SU-DHL-6 (cell line): ENCODE measurements at regions not wholly inside any gene's neighbourhood (a gene's known extent, or its start where the extent isn't known, plus 50 kb on each side); places are given as distances from the start of the nearest gene placed in this dataset.

Source experiments
- H2AFZ ChIP-seq: fragments of 200-600 bp; sonication (generic); 2 replicates; pipeline ENCODE4 v1.6.1; 2014; ENCODE audit warnings: low read depth, mild to moderate bottlenecking, moderate library complexity, mixed read lengths, antibody characterized with exemption, low read length; ENCODE audit not compliant: severe bottlenecking
- H3F3A ChIP-seq: fragments of 200-600 bp; shearing (Covaris generic); 2 replicates; pipeline ENCODE4 v1.6.0; 2016; ENCODE audit warnings: antibody characterized with exemption, mild to moderate bottlenecking; ENCODE audit not compliant: insufficient read depth
- H3K27ac ChIP-seq: fragments of 200-600 bp; sonication (generic); 2 replicates; pipeline ENCODE4 v1.5.1; 2016; ENCODE audit warnings: low read depth, mild to moderate bottlenecking, low read length, moderate library complexity, mixed read lengths
- H3K27me3 ChIP-seq: fragments of 200-600 bp; sonication (generic), shearing (Covaris generic); 2 replicates; pipeline ENCODE4 v1.6.0; 2014; ENCODE audit warnings: mild to moderate bottlenecking, low read length
- H3K36me3 ChIP-seq: fragments of 200-600 bp; sonication (generic); 2 replicates; pipeline ENCODE4 v1.6.1; 2014; ENCODE audit warnings: mild to moderate bottlenecking, low read length, mixed read lengths
- H3K4me2 ChIP-seq: fragments of 300-600, 200-600 bp; shearing (Covaris generic), sonication (generic); 2 replicates; pipeline ENCODE4 v1.6.0; 2014; ENCODE audit warnings: low read length, low read depth, mild to moderate bottlenecking; ENCODE audit not compliant: poor library complexity, severe bottlenecking
- H3K4me3 ChIP-seq: fragments of 200-600 bp; sonication (generic); 2 replicates; pipeline ENCODE4 v1.5.1; 2014; ENCODE audit warnings: antibody characterized with exemption, low read length, mild to moderate bottlenecking, mixed read lengths; ENCODE audit not compliant: insufficient read depth, poor library complexity, severe bottlenecking
- H3K79me2 ChIP-seq: fragments of 200-600 bp; sonication (generic); 2 replicates; pipeline ENCODE4 v1.6.1; 2014; ENCODE audit warnings: mild to moderate bottlenecking, low read length, moderate library complexity; ENCODE audit not compliant: insufficient read depth
- H3K9ac ChIP-seq: fragments of 200-600 bp; sonication (generic); 2 replicates; pipeline ENCODE4 v1.7.0; 2014; ENCODE audit warnings: mild to moderate bottlenecking, low read length
- H3K9me2 ChIP-seq: fragments of 200-600 bp; sonication (generic); replicated peaks from 2 replicates; pipeline ENCODE4 v1.6.1; 2014; ENCODE audit warnings: low read length; ENCODE audit not compliant: insufficient read depth
- H3K9me3 ChIP-seq: fragments of 200-600 bp; sonication (generic); 2 replicates; pipeline ENCODE4 v1.6.1; 2014; ENCODE audit warnings: low read length, mixed read lengths; ENCODE audit not compliant: insufficient read depth
- H4K20me1 ChIP-seq: fragments of 200-600 bp; sonication (generic); 2 replicates; pipeline ENCODE4 v1.6.1; 2014; ENCODE audit warnings: low read depth, mild to moderate bottlenecking, antibody characterized with exemption, low read length, moderate library complexity, mixed read lengths
- CTCF ChIP-seq: fragments of 200-600 bp; sonication (generic); IDR thresholded peaks from one replicate; pipeline ENCODE4 v1.5.1; 2017; ENCODE audit warnings: antibody characterized with exemption, mild to moderate bottlenecking, low read length, moderate library complexity; ENCODE audit not compliant: insufficient read depth, poor library complexity, severe bottlenecking
- EZH2phosphoT487 ChIP-seq: fragments of 200-600 bp; sonication (generic), shearing (Covaris generic); conservative IDR thresholded peaks from 2 replicates; pipeline ENCODE4 v1.6.1; 2018; ENCODE audit warnings: mild to moderate bottlenecking, antibody characterized with exemption, low read length, moderate library complexity, mixed read lengths

GRCh38 chr1:54488065-54488750, 59.8 kb upstream of the ACOT11 start:
- Histone ChIP-seq H3K4me2 (peak overlapping the region; percentile 69), H3K27ac (no peak overlapping the region), H3K36me3 (no peaks in the 10 kb centered on the region), H3K9ac (peak overlapping the region; percentile 50), H3K9me2 (no peaks in the 10 kb centered on the region), H3K79me2 (no peaks in the 10 kb centered on the region), H3F3A (peaks cover 7% of the 10 kb centered on the region; the same call in 1 of the 2 replicates), H3K9me3 (no peaks in the 10 kb centered on the region), H3K27me3 (no peaks in the 10 kb centered on the region), H4K20me1 (no peaks in the 10 kb centered on the region), H3K4me3 (peak overlapping the region; percentile 63), H2AFZ (peak overlapping the region; percentile 88)
- TF ChIP-seq EZH2phosphoT487 = no peak
- no peak for TF ChIP-seq CTCF

- peaks cover 7% of the 10 kb centered on the region; the same call in 1 of the 2 replicates for H3F3A ChIP-seq
- no peaks in the 10 kb centered on the region for H3K36me3 ChIP-seq
- H3K79me2 ChIP-seq = no peaks in the 10 kb centered on the region
- no peak for TF ChIP-seq CTCF
- TF ChIP-seq EZH2phosphoT487 = no peak
- no peaks in the 10 kb centered on the region for H3K27me3 ChIP-seq
- peak overlapping the region; percentile 70 for H2AFZ ChIP-seq
- no peak overlapping the region for H3K27ac ChIP-seq
- H3K9ac ChIP-seq = peak overlapping the region; percentile 50; the same call in 1 of the 2 replicates
- no peaks in the 10 kb centered on the region for H4K20me1 ChIP-seq
- peak overlapping the region; percentile 63 for H3K4me3 ChIP-seq
- peak overlapping the region; percentile 69 for H3K4me2 ChIP-seq
- no peaks in the 10 kb centered on the region for H3K9me2 ChIP-seq
- no peaks in the 10 kb centered on the region for H3K9me3 ChIP-seq
These were observed 60.4 kb upstream of the ACOT11 start for GRCh38 chr1:54487571-54488050.

- H3K4me2 ChIP-seq = no peak overlapping the region
- H3K27ac ChIP-seq = no peak overlapping the region
- no peaks in the 10 kb centered on the region for H4K20me1 ChIP-seq
- no peak overlapping the region for H2AFZ ChIP-seq
- no peaks in the 10 kb centered on the region for H3K9me3 ChIP-seq
- H3K36me3 ChIP-seq = no peaks in the 10 kb centered on the region
- no peak for TF ChIP-seq CTCF
- TF ChIP-seq EZH2phosphoT487 = no peak; the same call in 1 of the 2 replicates
- peaks cover 7% of the 10 kb centered on the region; the same call in 1 of the 2 replicates for H3F3A ChIP-seq
- no peak overlapping the region for H3K9ac ChIP-seq
- no peaks in the 10 kb centered on the region for H3K9me2 ChIP-seq
- no peaks in the 10 kb centered on the region for H3K79me2 ChIP-seq
- H3K27me3 ChIP-seq = no peaks in the 10 kb centered on the region
- no peak overlapping the region for H3K4me3 ChIP-seq
These were observed 61.1 kb upstream of the ACOT11 start for GRCh38 chr1:54486907-54487306.
